GM18502 (cell line): ENCODE measurements at regions not wholly inside any gene's neighbourhood (a gene's known extent, or its start where the extent isn't known, plus 50 kb on each side); places are given as distances from the start of the nearest gene placed in this dataset.

Experiments used
- ATAC-seq: cut with Tn5 transposase; IDR thresholded peaks from one replicate; pipeline ENCODE4 v1.9.1; 2021; ENCODE audit warnings: mild to moderate bottlenecking; ENCODE audit not compliant: unreplicated experiment, poor library complexity

DNA sequence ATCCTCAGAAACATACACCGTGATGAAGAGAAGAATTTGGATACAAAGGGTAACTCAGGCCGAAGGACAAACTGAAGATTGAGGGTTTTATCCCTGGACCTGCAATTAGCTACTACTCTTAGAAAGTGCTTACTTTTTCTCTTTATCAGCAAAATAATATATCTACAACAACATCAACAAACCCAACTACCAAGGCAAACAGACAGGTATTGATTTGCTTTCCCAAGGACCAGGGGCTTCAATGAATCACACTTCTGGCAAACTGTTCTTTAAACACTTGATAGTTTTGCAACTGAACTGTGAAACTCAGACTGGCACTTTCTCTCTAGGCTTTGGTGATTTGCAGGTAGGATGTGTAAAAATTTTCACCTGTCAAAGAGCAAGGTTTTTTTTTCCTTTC is 247.5 kb downstream of the SEC23A start:
- no peak for ATAC-seq

DNA sequence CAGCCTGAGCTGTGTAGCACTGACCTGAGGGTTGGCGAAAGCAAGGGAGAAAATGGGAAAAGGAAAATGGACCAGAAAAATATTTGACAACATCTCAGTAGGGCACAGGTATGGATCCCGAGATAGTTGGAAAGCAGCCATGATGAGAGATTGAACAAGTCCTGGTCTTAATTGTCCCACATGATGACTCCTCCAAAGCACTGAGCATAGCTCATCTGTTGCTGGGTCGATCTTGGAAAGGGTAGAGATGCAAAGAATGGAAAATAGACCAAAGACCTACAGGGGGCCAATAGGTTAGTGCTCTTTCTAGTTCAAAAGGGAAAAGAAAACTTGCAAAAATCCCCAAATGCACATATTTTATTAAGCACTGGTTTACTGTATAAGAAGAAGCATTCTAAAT is 251.9 kb downstream of the SEC23A start:
- ATAC-seq = no peak

DNA sequence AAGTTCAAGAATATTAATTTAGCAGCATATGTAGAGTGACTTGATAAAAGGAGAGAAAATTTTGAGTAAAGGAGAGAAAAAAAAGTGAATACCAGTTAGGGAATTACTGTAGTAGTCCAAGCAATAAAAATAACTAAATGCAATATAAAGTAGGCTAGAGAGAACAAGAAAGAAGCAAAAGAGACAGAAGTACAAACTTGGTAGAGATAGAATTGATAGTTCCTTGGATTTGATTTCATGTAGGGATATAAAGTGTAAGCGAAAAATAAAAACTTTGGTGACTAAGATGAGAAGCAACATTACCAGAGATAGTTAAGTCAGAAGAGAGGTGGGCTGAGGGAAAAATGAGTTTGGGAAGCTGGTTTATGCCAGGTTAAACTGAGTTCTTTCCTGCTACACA is 252.4 kb downstream of the SEC23A start:
- no peak for ATAC-seq

DNA sequence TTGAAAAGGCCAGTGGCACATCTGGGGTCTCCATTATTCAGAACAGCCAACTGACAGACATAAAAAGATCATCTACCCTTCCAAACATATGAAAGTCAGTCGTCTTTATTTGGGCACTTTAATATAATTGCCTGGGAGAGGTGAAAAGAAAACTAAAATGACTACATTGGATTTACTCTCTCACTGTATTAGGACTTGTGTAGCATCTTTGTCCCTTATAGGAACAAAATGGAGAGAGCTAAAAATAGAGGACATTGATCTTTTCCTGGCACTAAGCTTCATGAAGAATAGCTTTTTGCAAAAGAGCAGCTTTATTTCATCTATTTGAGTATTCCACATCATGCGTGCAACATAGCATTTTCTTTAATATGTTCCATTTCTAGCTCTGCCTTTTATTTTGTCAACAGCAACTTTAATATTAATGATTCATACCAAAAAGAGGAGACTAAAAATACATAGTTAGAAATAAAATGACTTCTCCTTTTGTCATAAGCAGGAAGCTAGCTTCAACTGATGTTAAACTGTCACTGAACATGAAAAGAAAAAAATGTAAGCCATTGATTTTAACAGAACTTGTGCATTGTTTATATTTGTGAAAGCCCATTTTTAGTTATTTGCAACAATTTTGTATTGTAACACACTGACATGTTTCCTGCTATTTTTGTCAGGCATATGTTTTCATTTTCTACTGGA is 254.6 kb downstream of the SEC23A start:
- no peak for ATAC-seq

DNA sequence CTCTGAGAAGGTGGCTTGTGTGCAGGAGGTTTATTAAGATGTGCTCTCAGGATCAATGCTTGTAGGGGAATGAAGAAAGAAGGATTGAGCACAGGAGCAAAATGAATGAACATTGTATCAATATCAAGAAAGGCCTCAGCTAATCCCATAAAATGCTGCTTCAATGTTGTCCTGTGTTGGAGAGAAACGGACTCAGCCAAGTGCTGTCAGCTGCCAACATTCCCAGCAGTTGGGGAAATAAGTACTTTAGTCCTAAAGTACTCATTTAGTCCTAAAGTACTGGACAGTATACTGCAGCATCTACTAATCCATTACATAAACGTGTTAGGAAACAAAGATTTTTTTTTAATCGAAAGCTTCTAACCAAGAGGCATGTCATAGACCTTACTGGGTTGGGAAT is 255.9 kb downstream of the SEC23A start:
- no peak for ATAC-seq

DNA sequence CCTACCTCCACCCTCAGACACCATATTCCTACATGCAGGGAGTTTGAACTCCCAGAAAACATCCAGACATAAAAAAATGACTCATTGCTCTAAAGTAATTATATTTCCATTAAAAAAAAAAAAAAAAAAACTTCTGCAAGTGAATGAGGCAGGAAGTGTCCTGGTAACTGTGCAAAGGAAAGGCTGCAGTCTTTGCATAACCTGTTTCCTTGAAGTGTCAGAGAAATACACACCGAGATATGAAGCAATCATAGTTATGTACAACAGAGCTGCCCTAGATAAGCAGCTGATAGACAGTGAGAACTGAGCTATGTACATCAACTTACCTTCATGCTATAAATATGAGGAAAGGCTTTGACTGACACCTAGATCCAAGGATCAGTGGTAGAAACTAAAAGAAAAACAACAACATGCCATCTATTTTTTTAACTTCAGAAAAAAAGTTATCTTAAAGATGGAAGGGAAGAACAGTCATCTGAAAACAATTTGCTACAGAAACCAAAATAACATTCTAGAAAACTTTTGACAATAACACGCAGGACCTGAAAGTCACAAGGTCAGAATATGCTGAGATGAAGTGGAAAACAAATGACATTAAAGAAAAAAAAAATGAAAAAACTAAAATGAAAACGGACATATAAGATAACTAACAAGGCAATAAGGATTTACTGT is 263.2 kb downstream of the SEC23A start:
- no peak for ATAC-seq

DNA sequence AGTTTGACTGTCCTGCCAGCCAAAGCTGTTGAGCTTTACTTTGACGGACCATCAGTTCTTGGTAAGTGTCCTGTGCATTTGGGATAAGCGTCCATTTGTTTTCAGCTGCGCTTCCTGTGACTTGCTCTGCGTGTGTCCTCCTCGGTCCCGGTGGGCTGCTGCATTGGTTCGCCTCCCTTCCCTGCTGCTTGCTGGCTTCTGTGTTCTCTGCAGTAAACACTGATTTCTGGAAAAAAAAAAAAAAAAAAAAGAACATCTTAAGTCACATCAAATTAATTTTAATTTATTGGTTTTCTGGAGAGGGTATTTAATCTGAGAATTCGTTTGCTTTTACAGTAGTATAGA is 264.1 kb downstream of the SEC23A start:
- no peak for ATAC-seq

DNA sequence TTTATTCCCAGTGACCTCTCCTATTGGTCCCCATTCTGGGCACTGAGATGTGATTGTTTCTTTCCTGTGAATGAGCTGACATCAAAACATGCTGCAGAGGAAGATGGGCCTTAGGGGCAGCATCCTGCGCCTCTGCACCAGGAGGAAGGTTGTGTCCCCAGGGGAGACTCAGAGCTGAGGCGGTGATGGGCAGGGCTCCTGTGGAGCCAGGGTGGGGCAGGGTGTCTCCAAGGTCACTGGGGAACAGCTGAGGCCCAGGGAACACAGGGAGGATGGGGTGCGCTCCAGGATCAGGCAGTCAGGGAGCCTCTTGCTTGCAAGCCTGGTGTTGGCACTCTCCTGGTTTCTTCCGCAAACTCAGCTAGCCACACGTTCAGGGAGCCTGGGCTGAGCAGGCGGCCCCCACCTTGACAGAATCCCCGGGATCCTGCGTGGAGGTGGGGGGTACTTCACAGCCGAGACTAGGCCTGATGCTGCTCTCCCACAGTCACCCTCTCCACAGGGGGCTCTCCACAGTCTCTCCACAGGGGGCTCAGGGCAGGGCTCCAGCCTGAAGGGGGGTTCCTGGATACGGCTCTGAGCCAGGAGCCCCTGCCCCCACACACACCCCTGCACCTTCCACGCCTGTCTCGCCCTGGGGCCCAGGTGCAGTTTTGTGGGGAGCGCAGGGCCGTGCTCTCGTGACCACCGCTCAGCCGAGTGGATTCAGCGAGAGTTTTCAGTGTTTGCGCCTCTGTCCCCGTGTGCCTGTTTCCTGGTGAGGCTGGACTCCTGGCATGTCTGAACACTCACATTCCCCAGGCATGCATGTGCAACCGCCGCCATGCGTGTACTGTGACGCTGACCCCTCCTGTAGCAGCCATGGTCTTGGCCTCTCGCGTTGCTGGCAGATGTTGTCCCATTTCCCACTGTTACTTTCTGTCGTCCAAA is 264.7 kb downstream of the SEC23A start:
- no peak for ATAC-seq

DNA sequence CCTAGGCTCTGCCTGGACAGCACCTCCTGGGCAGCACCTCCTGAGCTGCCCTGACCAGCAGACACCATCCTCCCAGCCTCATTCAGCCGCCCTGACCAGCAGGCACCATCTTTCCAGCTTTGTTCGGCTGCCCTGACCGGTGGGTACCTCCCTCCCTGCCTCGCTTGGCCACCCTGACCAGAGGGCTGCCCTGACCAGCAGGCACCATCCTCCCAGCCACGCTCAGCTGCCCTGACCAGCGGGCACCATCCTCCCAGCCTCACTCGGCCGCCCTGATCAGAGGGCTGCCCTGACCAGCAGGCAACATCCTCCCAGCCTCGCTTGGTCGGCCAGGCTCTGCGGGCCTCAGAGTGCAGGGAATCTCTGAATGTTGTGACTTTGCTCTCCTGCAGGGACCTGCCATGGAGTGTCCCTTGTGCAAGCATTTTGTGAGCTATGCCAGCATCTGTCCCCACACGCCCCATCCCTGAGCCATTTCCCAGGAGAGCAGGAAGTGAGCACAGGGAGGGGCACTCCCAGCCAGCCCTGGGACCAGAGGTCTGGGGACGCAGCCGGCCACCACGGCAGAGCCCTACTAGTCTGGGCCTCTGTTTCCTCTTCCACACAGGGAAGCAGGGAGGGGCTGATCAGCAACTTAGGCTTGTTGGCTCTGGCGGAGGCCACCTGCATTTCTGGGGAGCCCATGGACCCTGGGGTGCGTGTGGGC is 265.5 kb downstream of the SEC23A start:
- ATAC-seq = no peak

DNA sequence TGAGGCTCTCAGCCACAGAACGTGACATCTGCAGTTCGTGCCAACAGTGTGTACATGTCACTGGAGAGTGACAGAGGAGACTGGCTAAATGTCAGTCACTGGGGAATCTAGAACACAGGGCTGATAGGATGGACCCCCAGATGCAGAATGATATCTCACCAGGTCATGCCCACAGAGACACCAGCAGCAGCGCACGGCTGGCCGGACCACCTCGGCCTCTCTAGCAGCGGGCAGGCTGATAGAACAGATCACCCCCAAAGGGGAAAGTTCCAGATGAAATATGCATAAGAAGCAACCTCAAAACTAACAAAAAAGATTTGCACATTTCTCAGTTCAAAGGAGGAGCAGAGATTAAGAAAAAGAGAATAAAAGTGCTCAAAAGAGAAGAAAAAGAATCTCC is 266.5 kb downstream of the SEC23A start:
- no peak for ATAC-seq

DNA sequence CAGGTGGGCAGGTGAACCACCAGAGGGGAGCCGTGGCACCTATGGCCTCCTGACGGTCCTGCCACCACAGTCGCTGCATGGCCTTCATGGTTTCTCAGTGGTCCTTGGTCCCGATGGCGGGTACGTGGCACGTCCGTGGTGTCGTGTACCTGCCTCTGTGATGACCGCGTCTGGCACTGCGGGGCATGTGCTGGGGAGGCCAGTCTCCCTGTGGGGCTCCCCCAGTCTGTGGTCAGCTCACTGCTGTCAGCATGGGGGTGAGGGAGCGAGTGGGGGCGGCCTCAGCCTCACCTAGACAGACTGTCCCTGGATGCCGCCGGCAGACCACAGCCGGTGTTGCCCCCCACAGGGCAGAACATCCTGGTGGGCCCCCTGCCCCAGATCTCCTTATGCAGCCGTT is 267.2 kb downstream of the SEC23A start:
- no peak for ATAC-seq

DNA sequence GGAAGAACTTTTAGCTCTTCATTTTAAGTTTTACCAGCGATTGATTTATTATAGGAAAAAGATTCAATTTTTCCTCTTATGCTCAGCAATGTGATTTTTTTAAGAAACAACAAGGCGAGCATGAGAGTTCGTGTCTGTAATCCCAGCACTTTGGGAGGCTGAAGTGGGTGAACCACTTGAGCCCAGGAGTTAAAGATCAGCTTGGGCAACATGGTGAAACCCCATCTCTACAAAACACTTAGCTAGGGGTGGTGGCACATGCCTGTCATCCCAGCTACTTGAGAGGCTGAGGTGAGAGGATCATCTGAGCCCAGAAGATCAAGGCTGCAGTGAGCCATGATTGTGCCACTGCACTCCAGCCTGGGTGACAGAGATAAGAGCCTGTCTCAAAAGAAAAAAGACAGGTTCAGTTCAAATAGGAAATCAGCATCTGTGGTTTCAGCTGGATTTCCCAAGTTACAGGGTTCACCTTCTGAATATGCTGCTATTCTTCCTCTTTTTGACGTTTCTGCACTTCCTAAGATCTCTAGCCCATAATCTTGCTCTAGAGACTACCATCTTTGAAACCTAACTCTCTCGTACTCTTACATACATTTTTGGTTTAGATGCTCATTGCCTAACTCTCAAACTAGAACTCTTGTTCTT is 274.7 kb downstream of the SEC23A start:
- no peak for ATAC-seq

DNA sequence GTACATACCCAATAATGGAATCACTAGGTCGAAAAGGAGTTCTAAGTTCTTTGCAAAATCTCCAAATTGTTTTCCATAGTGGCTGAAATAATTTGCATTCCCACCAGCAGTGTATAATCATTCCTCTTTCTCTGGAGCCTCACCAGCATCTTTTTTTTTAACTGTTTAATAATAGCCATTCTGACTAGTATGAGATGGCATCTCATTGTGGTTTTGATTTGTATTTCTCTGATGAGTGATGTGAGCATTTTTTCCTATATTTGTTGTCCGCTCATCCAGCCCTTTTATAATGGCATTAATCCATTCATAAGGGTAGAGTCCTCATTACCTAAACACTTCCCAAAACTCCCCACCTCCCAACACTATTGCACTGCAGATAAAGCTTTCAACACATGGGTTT is 278.3 kb downstream of the SEC23A start:
- no peak for ATAC-seq

DNA sequence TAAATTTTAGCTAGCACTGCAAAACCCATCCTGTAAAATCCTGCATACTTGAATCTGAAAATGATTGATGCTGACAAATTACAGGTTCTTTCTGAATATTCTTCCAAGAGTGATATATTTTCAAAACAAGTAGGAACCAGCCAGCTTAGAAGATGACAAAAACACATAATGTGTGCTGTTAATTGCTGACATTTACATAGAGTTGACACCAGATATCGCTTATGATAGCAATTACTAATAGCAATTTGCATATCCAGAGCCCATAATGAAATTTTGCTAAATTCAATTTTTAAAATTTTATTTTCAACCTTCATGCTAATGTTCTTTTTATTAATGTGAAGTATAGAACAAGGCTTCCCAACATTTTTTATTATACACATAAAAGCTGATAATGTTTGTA is 284.5 kb downstream of the SEC23A start:
- no peak for ATAC-seq

DNA sequence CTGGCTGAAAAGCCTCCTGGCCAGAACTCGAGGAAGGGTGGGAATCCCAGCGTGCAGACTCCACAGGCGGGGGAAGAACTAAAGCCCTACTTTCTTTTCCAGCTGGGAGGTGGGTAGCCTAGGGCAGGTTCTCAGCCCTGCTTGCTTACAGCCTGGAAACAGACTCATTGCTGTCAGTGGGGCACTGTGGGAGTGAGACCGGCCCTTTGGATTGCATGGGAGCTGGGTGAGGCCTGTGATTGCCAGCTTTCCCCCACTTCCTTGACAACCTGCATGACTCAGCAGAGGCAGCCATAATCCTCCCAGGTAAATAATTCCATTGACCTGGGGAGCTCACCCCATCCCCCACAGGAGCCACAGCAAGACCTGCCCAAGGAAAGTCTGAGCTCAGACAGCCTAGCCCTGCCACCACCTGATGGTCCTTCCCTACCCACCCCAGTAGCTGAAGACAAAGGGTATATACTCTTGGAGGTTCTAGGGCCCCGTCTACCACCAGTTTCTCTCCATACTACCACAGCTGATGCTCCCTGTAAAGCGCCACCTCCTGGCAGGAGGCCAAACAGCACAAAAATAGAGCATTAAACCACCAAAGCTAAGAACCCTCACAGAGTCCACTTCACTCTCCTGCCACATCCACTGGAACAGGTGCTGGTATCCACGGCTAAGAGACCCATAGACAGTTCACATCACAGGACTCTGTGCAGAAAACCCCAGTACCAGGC is 294.1 kb downstream of the SEC23A start:
- no peak for ATAC-seq

DNA sequence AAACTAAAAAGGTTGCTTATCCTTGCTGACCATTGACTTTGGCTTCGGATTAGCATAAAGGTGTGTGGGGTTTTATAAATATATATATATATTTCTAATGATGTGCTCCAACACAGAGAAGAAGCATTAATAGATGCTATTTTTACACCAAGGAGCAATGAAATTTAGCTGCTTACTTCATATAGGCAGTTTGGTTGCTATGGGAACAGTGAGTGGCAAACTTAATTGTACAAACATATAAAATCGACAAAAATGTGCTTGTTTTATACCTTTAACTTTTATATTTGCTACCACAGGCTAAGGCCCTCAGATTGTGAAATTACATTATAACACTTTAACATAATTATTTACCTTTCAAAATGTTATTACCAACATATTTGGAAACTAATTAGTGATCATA is 303.4 kb downstream of the SEC23A start:
- ATAC-seq = no peak

DNA sequence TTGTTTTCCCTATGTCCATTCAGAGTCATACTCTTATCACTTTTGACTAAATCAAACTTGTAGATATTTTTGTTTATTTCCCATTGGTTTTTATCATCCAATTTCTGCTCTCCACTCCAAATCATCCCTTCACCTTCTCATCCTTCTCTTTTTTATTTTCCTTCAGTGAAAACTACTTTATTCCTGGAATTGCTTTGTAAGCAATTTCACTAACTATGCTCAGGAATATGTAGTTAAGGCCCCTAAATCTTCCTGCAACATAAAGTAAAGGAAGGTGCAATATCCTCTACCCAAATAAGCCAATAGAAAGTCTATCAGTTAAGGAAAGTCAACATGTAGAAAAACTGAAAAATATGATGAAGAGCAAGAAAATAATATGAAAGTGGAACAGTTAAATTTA is 308.4 kb downstream of the SEC23A start:
- ATAC-seq = no peak

DNA sequence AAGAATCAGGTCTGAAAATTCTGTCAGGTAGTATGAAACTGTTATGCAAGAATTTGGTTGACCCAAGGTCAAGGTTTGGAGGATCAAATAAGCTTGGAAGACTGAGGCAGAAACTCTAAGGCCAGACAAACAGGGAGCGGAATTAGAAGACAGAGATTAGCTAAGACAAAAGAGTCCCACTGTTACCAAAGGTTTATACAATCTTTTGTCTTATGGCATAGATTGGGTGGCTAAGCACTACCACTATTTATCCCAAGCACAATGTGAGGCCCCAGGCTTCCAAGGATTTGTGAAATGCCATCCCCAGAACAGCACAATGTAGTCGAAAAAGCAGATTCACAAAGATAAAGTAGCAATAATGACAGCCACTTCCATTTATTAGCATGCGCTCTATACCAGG is 311.2 kb downstream of the SEC23A start:
- no peak for ATAC-seq

DNA sequence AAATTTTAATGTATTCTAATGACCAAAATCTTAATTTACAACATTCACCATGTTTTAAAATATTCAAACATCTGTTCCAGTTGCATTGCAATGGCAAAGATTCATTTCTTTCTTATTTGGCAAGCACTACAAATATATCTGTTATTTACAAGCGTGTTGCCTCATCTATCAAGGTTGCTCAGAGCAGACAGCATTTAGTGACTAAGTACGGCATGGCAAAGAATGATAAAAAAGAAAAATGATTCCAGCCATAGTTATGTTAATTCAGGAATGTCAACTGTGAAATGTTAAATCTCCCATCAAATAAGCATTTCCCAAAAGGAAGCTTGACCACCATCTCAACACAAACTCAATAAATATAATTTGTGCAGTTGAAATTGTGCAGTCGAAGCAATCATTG is 312.1 kb downstream of the SEC23A start:
- ATAC-seq = no peak

DNA sequence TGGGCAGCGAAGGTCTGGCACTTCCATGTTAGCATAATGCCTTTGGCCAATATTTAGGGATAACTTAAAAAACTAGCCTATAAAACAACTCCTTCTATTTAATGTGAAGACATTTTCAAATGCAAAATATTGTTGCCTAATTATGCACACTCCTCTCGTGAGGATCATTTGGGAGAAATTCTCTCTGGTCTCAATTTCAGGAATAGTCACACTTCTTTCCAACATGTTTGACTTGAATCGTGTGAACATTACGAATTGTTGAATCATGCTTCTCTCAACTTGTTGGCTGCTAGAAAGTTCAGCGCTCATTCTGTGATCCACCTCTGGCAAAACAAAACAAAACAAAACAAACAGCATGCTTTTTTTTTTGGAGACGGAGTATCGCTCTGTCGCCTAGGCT is 313.2 kb downstream of the SEC23A start:
- ATAC-seq = no peak
